HG03039 (cell line): ENCODE measurements at regions not wholly inside any gene's neighbourhood (a gene's known extent, or its start where the extent isn't known, plus 50 kb on each side); places are given as distances from the start of the nearest gene placed in this dataset.

Experiments
- ATAC-seq: cut with Tn5 transposase; IDR thresholded peaks from one replicate; pipeline ENCODE4 v1.9.1; 2021; ENCODE audit warnings: mild to moderate bottlenecking, moderate library complexity; ENCODE audit not compliant: unreplicated experiment

- ATAC-seq = no peak
Measured at GRCh38 chr2:5119046-5119445, 573.1 kb upstream of the SOX11 start.

GRCh38 chr2:5121121-5121520 lies 571.1 kb upstream of the SOX11 start:
- ATAC-seq = no peak

GRCh38 chr2:5121642-5122041 lies 570.5 kb upstream of the SOX11 start:
- no peak for ATAC-seq

- no peak for ATAC-seq
Measured at GRCh38 chr2:5123582-5124196, 568.5 kb upstream of the SOX11 start.

- no peak for ATAC-seq
Measured at GRCh38 chr2:5125017-5125730, 567.0 kb upstream of the SOX11 start.

GRCh38 chr2:5132281-5132680 lies 559.9 kb upstream of the SOX11 start:
- no peak for ATAC-seq

- no peak for ATAC-seq
Measured at GRCh38 chr2:5140347-5140746, 551.8 kb upstream of the SOX11 start.

- no peak for ATAC-seq
Measured at GRCh38 chr2:5144159-5144558, 548.0 kb upstream of the SOX11 start.

GRCh38 chr2:5145053-5145452 lies 547.1 kb upstream of the SOX11 start:
- ATAC-seq = no peak

GRCh38 chr2:5145801-5146200 lies 546.4 kb upstream of the SOX11 start:
- no peak for ATAC-seq

- no peak for ATAC-seq
Measured at GRCh38 chr2:5148392-5149085, 543.6 kb upstream of the SOX11 start.

GRCh38 chr2:5150871-5151270 lies 541.3 kb upstream of the SOX11 start:
- no peak for ATAC-seq

- ATAC-seq = no peak
Measured at GRCh38 chr2:5164776-5165525, 527.2 kb upstream of the SOX11 start.

- no peak for ATAC-seq
Measured at GRCh38 chr2:5172923-5173322, 519.3 kb upstream of the SOX11 start.

- ATAC-seq = no peak
Measured at GRCh38 chr2:5173876-5174535, 518.2 kb upstream of the SOX11 start.

GRCh38 chr2:5175231-5175630 lies 517.0 kb upstream of the SOX11 start:
- ATAC-seq = no peak

- no peak for ATAC-seq
Measured at GRCh38 chr2:5176764-5177163, 515.4 kb upstream of the SOX11 start.

GRCh38 chr2:5183031-5183430 lies 509.2 kb upstream of the SOX11 start:
- no peak for ATAC-seq

- ATAC-seq = no peak
Measured at GRCh38 chr2:5187283-5187682, 504.9 kb upstream of the SOX11 start.

GRCh38 chr2:5188636-5189035 lies 503.5 kb upstream of the SOX11 start:
- no peak for ATAC-seq

GRCh38 chr2:5190023-5190422 lies 502.2 kb upstream of the SOX11 start:
- no peak for ATAC-seq
